BLaER1 treated with 17β-estradiol and CSF1 and Interleukin-3, amounts not matched to agents 10 nM and 100 nM (cell line): ENCODE measurements at regions not wholly inside any gene's neighbourhood (a gene's known extent, or its start where the extent isn't known, plus 50 kb on each side); places are given as distances from the start of the nearest gene placed in this dataset.

ENCODE experiments used
- H3K27ac ChIP-seq, 11 experiments: shearing (Covaris generic); formaldehyde crosslinking; 2 replicates each; pipeline ENCODE4 v1.8.1; 2022
- H3K27me3 ChIP-seq, 11 experiments: shearing (Covaris generic); formaldehyde crosslinking; 2 replicates each; pipeline ENCODE4 v1.8.1; 2022
- H3K36me3 ChIP-seq, 11 experiments: shearing (Covaris generic); formaldehyde crosslinking; 2 replicates each; pipeline ENCODE4 v1.8.1; 2022
- H3K4me1 ChIP-seq, 10 experiments: shearing (Covaris generic); formaldehyde crosslinking; 2 replicates each; pipeline ENCODE4 v1.8.1; 2022
- H3K4me2 ChIP-seq, 11 experiments: shearing (Covaris generic); formaldehyde crosslinking; 2 replicates each; pipeline ENCODE4 v1.8.1; 2022
- H3K4me3 ChIP-seq, 10 experiments: shearing (Covaris generic); formaldehyde crosslinking; 2 replicates each; pipeline ENCODE4 v1.8.1; 2022
- H3K9ac ChIP-seq, 11 experiments: shearing (Covaris generic); formaldehyde crosslinking; 2 replicates each; pipeline ENCODE4 v1.8.1; 2022
- H3K9me3 ChIP-seq, 11 experiments: shearing (Covaris generic); formaldehyde crosslinking; replicated peaks in 1 of 11; 2 replicates each; pipeline ENCODE4 v1.8.1; 2022
- H4K20me1 ChIP-seq, 11 experiments: shearing (Covaris generic); formaldehyde crosslinking; 2 replicates each; pipeline ENCODE4 v1.8.1; 2022
- Cebpa-rat ChIP-seq, 11 experiments: shearing (Covaris generic); IDR thresholded peaks; 2 replicates each; pipeline ENCODE4 v1.8.1; 2022

GRCh38 chr17:72175787-72176515 is 55.1 kb downstream of the SOX9 start:
- Histone ChIP-seq H3K27me3 (no peaks in the 10 kb centered on the region), H3K9me3 (no peaks in the 10 kb centered on the region), H3K4me1 (no peaks in the 10 kb centered on the region), H4K20me1 (no peaks in the 10 kb centered on the region), H3K36me3 (no peaks in the 10 kb centered on the region), H3K4me2 (no peak overlapping the region), H3K9ac (no peak overlapping the region), H3K4me3 (no peak overlapping the region), H3K27ac (no peak overlapping the region)
- no peak for TF ChIP-seq Cebpa-rat (IDR thresholded peaks at IDR 0.05)

GRCh38 chr17:72176516-72176851 is 55.7 kb downstream of the SOX9 start:
- H3K9ac ChIP-seq: no peak overlapping the region
- H4K20me1 ChIP-seq: no peaks in the 10 kb centered on the region
- no peaks in the 10 kb centered on the region for H3K4me1 ChIP-seq
- no peak overlapping the region for H3K4me2 ChIP-seq
- no peaks in the 10 kb centered on the region for H3K9me3 ChIP-seq
- H3K4me3 ChIP-seq: no peak overlapping the region
- TF ChIP-seq Cebpa-rat (IDR thresholded peaks at IDR 0.05): no peak
- H3K36me3 ChIP-seq: no peaks in the 10 kb centered on the region
- H3K27ac ChIP-seq: no peak overlapping the region
- no peaks in the 10 kb centered on the region for H3K27me3 ChIP-seq

GRCh38 chr17:72176951-72177660 is 56.3 kb downstream of the SOX9 start:
- H3K4me1 ChIP-seq: no peaks in the 10 kb centered on the region
- TF ChIP-seq Cebpa-rat (IDR thresholded peaks at IDR 0.05): no peak
- H3K9me3 ChIP-seq: no peaks in the 10 kb centered on the region
- no peak overlapping the region for H3K4me3 ChIP-seq
- no peaks in the 10 kb centered on the region for H4K20me1 ChIP-seq
- no peak overlapping the region for H3K4me2 ChIP-seq
- no peak overlapping the region for H3K9ac ChIP-seq
- H3K36me3 ChIP-seq: no peaks in the 10 kb centered on the region
- no peaks in the 10 kb centered on the region for H3K27me3 ChIP-seq
- no peak overlapping the region for H3K27ac ChIP-seq

- H4K20me1 ChIP-seq: no peaks in the 10 kb centered on the region
- H3K27ac ChIP-seq: no peak overlapping the region
- no peaks in the 10 kb centered on the region for H3K36me3 ChIP-seq
- TF ChIP-seq Cebpa-rat (IDR thresholded peaks at IDR 0.05): no peak
- H3K27me3 ChIP-seq: no peaks in the 10 kb centered on the region
- no peaks in the 10 kb centered on the region for H3K9me3 ChIP-seq
- H3K9ac ChIP-seq: no peak overlapping the region
- no peak overlapping the region for H3K4me2 ChIP-seq
- no peak overlapping the region for H3K4me3 ChIP-seq
- no peaks in the 10 kb centered on the region for H3K4me1 ChIP-seq
Measured at GRCh38 chr17:72177738-72178137, 56.9 kb downstream of the SOX9 start.

- H3K4me3 ChIP-seq: no peak overlapping the region
- H4K20me1 ChIP-seq: no peaks in the 10 kb centered on the region
- no peaks in the 10 kb centered on the region for H3K36me3 ChIP-seq
- no peaks in the 10 kb centered on the region for H3K27me3 ChIP-seq
- no peaks in the 10 kb centered on the region for H3K9me3 ChIP-seq
- no peaks in the 10 kb centered on the region for H3K4me1 ChIP-seq
- H3K9ac ChIP-seq: no peak overlapping the region
- H3K27ac ChIP-seq: no peak overlapping the region
- no peak for TF ChIP-seq Cebpa-rat (IDR thresholded peaks at IDR 0.05)
- no peak overlapping the region for H3K4me2 ChIP-seq
Measured at GRCh38 chr17:72182371-72182873, 61.6 kb downstream of the SOX9 start.

GRCh38 chr17:72183194-72183685 is 62.4 kb downstream of the SOX9 start:
- Histone ChIP-seq H3K4me3 (no peak overlapping the region), H3K9ac (no peak overlapping the region)
- no peak for TF ChIP-seq Cebpa-rat (IDR thresholded peaks at IDR 0.05)

GRCh38 chr17:72184805-72185204 is 64.0 kb downstream of the SOX9 start:
- no peak overlapping the region for H3K4me3 ChIP-seq
- no peak for TF ChIP-seq Cebpa-rat (IDR thresholded peaks at IDR 0.05)
- no peak overlapping the region for H3K9ac ChIP-seq
- H3K36me3 ChIP-seq: no peaks in the 10 kb centered on the region
- no peaks in the 10 kb centered on the region; a peak in 1 of 22 replicates for H3K9me3 ChIP-seq
- H3K4me1 ChIP-seq: peaks cover 0 to 3% (median 2%) of the 10 kb centered on the region in 10 experiments; a peak in 6 of 20 replicates
- no peaks in the 10 kb centered on the region for H4K20me1 ChIP-seq
- H3K4me2 ChIP-seq: no peak overlapping the region
- H3K27ac ChIP-seq: no peak overlapping the region
- no peaks in the 10 kb centered on the region for H3K27me3 ChIP-seq

More at GRCh38 chr17:72183194-72183685, 62.4 kb downstream of the SOX9 start:
- Histone ChIP-seq H3K4me2 (no peak overlapping the region), H3K4me1 (no peaks in the 10 kb centered on the region), H3K36me3 (no peaks in the 10 kb centered on the region), H3K27ac (no peak overlapping the region), H3K27me3 (no peaks in the 10 kb centered on the region), H4K20me1 (no peaks in the 10 kb centered on the region), H3K9me3 (no peaks in the 10 kb centered on the region)

GRCh38 chr17:72185564-72185963 is 64.7 kb downstream of the SOX9 start:
- no peaks in the 10 kb centered on the region for H4K20me1 ChIP-seq
- no peaks in the 10 kb centered on the region for H3K27me3 ChIP-seq
- no peaks in the 10 kb centered on the region; a peak in 1 of 22 replicates for H3K9me3 ChIP-seq
- no peaks in the 10 kb centered on the region for H3K36me3 ChIP-seq
- no peak overlapping the region for H3K9ac ChIP-seq
- no peak for TF ChIP-seq Cebpa-rat (IDR thresholded peaks at IDR 0.05)
- H3K4me1 ChIP-seq: peaks cover 0 to 10% (median 5%) of the 10 kb centered on the region in 10 experiments; a peak in 6 of 20 replicates
- H3K27ac ChIP-seq: no peak overlapping the region
- H3K4me2 ChIP-seq: no peak overlapping the region
- no peak overlapping the region for H3K4me3 ChIP-seq

GRCh38 chr17:72187556-72187955 is 66.7 kb downstream of the SOX9 start:
- H3K27me3 ChIP-seq: no peaks in the 10 kb centered on the region
- H3K4me1 ChIP-seq: peaks cover 0 to 12% (median 5%) of the 10 kb centered on the region in 10 experiments; a peak in 6 of 20 replicates
- no peaks in the 10 kb centered on the region for H4K20me1 ChIP-seq
- H3K9ac ChIP-seq: no peak overlapping the region
- H3K4me2 ChIP-seq: no peak overlapping the region
- no peak overlapping the region for H3K4me3 ChIP-seq
- TF ChIP-seq Cebpa-rat (IDR thresholded peaks at IDR 0.05): no peak
- no peak overlapping the region for H3K27ac ChIP-seq
- no peaks in the 10 kb centered on the region for H3K36me3 ChIP-seq
- no peaks in the 10 kb centered on the region; a peak in 1 of 22 replicates for H3K9me3 ChIP-seq
